ENCODE measurements at regions not wholly inside any gene's neighbourhood (a gene's known extent, or its start where the extent isn't known, plus 50 kb on each side); places are given as distances from the start of the nearest gene placed in this dataset.

GRCh38 chr5:172588380-172588779, 52.7 kb upstream of the NEURL1B start:
- DNase-seq (ENCODE audit: extremely low spot score) = no peak
- no peak overlapping the region for H3K4me3 ChIP-seq (ENCODE audit: low read depth, low read length)
- 88% methylated on average over 7 of the region's 7 CpGs for WGBS
- no peaks in the 10 kb centered on the region for H3K4me1 ChIP-seq (ENCODE audit: insufficient read depth)
- H3K27ac ChIP-seq (ENCODE audit: low read depth) = no peak overlapping the region
- H3K36me3 ChIP-seq (ENCODE audit: insufficient read depth) = no peaks in the 10 kb centered on the region

GRCh38 chr5:172587061-172587405, 54.0 kb upstream of the NEURL1B start:
- Histone ChIP-seq H3K36me3 (ENCODE audit: insufficient read depth) (no peaks in the 10 kb centered on the region), H3K27ac (ENCODE audit: low read depth) (no peak overlapping the region), H3K4me1 (ENCODE audit: insufficient read depth) (no peaks in the 10 kb centered on the region), H3K4me3 (ENCODE audit: low read depth, low read length) (no peak overlapping the region)
- WGBS = 93% methylated on average over 8 of the region's 8 CpGs
- no peak for DNase-seq (ENCODE audit: extremely low spot score)

- Histone ChIP-seq H3K4me1 (ENCODE audit: insufficient read depth) (no peaks in the 10 kb centered on the region), H3K36me3 (ENCODE audit: insufficient read depth) (no peaks in the 10 kb centered on the region), H3K27ac (ENCODE audit: low read depth) (no peak overlapping the region), H3K4me3 (ENCODE audit: low read depth, low read length) (no peak overlapping the region)
- DNase-seq (ENCODE audit: extremely low spot score) = no peak
- WGBS = 55% methylated on average over 22 of the region's 22 CpGs
Observed at GRCh38 chr5:172586125-172587060, 54.7 kb upstream of the NEURL1B start.

- no peak overlapping the region for H3K4me3 ChIP-seq (ENCODE audit: low read depth, low read length)
- WGBS = 76% methylated on average over 5 of the region's 5 CpGs
- H3K27ac ChIP-seq (ENCODE audit: low read depth) = no peak overlapping the region
- H3K4me1 ChIP-seq (ENCODE audit: insufficient read depth) = no peaks in the 10 kb centered on the region
- H3K36me3 ChIP-seq (ENCODE audit: insufficient read depth) = no peaks in the 10 kb centered on the region
- DNase-seq (ENCODE audit: extremely low spot score) = no peak
Observed at GRCh38 chr5:172585114-172585513, 55.9 kb upstream of the NEURL1B start.

GRCh38 chr5:172584638-172585037, 56.4 kb upstream of the NEURL1B start:
- no peak for DNase-seq (ENCODE audit: extremely low spot score)
- WGBS = 71% methylated on average over 8 of the region's 8 CpGs
- Histone ChIP-seq H3K4me3 (ENCODE audit: low read depth, low read length) (no peak overlapping the region), H3K4me1 (ENCODE audit: insufficient read depth) (no peaks in the 10 kb centered on the region), H3K27ac (ENCODE audit: low read depth) (no peak overlapping the region), H3K36me3 (ENCODE audit: insufficient read depth) (no peaks in the 10 kb centered on the region)

GRCh38 chr5:172583931-172584511, 57.0 kb upstream of the NEURL1B start:
- 46% methylated on average over 7 of the region's 7 CpGs for WGBS
- Histone ChIP-seq H3K27ac (ENCODE audit: low read depth) (no peak overlapping the region), H3K4me1 (ENCODE audit: insufficient read depth) (no peaks in the 10 kb centered on the region), H3K36me3 (ENCODE audit: insufficient read depth) (no peaks in the 10 kb centered on the region), H3K4me3 (ENCODE audit: low read depth, low read length) (no peak overlapping the region)
- DNase-seq (ENCODE audit: extremely low spot score) = no peak

- DNase-seq (ENCODE audit: extremely low spot score) = no peak
- 92% methylated on average over 6 of the region's 6 CpGs for WGBS
- Histone ChIP-seq H3K4me3 (ENCODE audit: low read depth, low read length) (no peak overlapping the region), H3K27ac (ENCODE audit: low read depth) (no peak overlapping the region), H3K4me1 (ENCODE audit: insufficient read depth) (no peaks in the 10 kb centered on the region), H3K36me3 (ENCODE audit: insufficient read depth) (no peaks in the 10 kb centered on the region)
Observed at GRCh38 chr5:172582940-172583339, 58.1 kb upstream of the NEURL1B start.

GRCh38 chr5:172581315-172581714, 59.7 kb upstream of the NEURL1B start:
- 53% methylated on average over 4 of the region's 4 CpGs for WGBS
- Histone ChIP-seq H3K27ac (ENCODE audit: low read depth) (no peak overlapping the region), H3K4me3 (ENCODE audit: low read depth, low read length) (no peak overlapping the region), H3K36me3 (ENCODE audit: insufficient read depth) (no peaks in the 10 kb centered on the region), H3K4me1 (ENCODE audit: insufficient read depth) (no peaks in the 10 kb centered on the region)
- DNase-seq (ENCODE audit: extremely low spot score) = no peak

- Histone ChIP-seq H3K36me3 (ENCODE audit: insufficient read depth) (no peaks in the 10 kb centered on the region), H3K4me1 (ENCODE audit: insufficient read depth) (no peaks in the 10 kb centered on the region), H3K4me3 (ENCODE audit: low read depth, low read length) (no peak overlapping the region), H3K27ac (ENCODE audit: low read depth) (no peak overlapping the region)
- DNase-seq (ENCODE audit: extremely low spot score) = no peak
- 93% methylated on average over 5 of the region's 5 CpGs for WGBS
Observed at GRCh38 chr5:172579403-172579990, 61.6 kb upstream of the NEURL1B start.

GRCh38 chr5:172577267-172577909, 63.7 kb upstream of the NEURL1B start:
- Histone ChIP-seq H3K4me3 (ENCODE audit: low read depth, low read length) (no peak overlapping the region), H3K27ac (ENCODE audit: low read depth) (no peak overlapping the region), H3K36me3 (ENCODE audit: insufficient read depth) (no peaks in the 10 kb centered on the region), H3K4me1 (ENCODE audit: insufficient read depth) (no peaks in the 10 kb centered on the region)
- 86% methylated on average over 7 of the region's 7 CpGs for WGBS
- DNase-seq (ENCODE audit: extremely low spot score) = no peak

- H3K27ac ChIP-seq (ENCODE audit: low read depth) = no peak overlapping the region
- 77% methylated on average over 10 of the region's 10 CpGs for WGBS
- no peak for DNase-seq (ENCODE audit: extremely low spot score)
- H3K36me3 ChIP-seq (ENCODE audit: insufficient read depth) = no peaks in the 10 kb centered on the region
- no peaks in the 10 kb centered on the region for H3K4me1 ChIP-seq (ENCODE audit: insufficient read depth)
- H3K4me3 ChIP-seq (ENCODE audit: low read depth, low read length) = no peak overlapping the region
Observed at GRCh38 chr5:172575816-172576545, 65.1 kb upstream of the NEURL1B start.

- 89% methylated on average over 8 of the region's 8 CpGs for WGBS
- H3K27ac ChIP-seq (ENCODE audit: low read depth) = no peak overlapping the region
Observed at GRCh38 chr5:172575416-172575815, 65.6 kb upstream of the NEURL1B start.

GRCh38 chr5:172574871-172575223, 66.2 kb upstream of the NEURL1B start:
- 39% methylated on average over 3 of the region's 3 CpGs for whole genome bisulfite sequencing
- no peak for DNase-seq (ENCODE audit: extremely low spot score)

More at GRCh38 chr5:172575416-172575815, 65.6 kb upstream of the NEURL1B start:
- H3K4me3 ChIP-seq (ENCODE audit: low read depth, low read length) = no peak overlapping the region
- H3K4me1 ChIP-seq (ENCODE audit: insufficient read depth) = no peaks in the 10 kb centered on the region
- DNase-seq (ENCODE audit: extremely low spot score) = no peak
- H3K36me3 ChIP-seq (ENCODE audit: insufficient read depth) = no peaks in the 10 kb centered on the region

More at GRCh38 chr5:172574871-172575223, 66.2 kb upstream of the NEURL1B start:
- Histone ChIP-seq H3K4me3 (ENCODE audit: low read depth, low read length) (no peak overlapping the region), H3K36me3 (ENCODE audit: insufficient read depth) (no peaks in the 10 kb centered on the region), H3K27ac (ENCODE audit: low read depth) (no peak overlapping the region), H3K4me1 (ENCODE audit: insufficient read depth) (no peaks in the 10 kb centered on the region)

All from urinary bladder (tissue), 3 donors.